CD4-positive, alpha-beta T cell (primary cell): ENCODE measurements at regions not wholly inside any gene's neighbourhood (a gene's known extent, or its start where the extent isn't known, plus 50 kb on each side); places are given as distances from the start of the nearest gene placed in this dataset.

Experiments used
- ATAC-seq: fragments of 200-7000 bp; cut with Tn5 transposase; one replicate; pipeline ENCODE4 v1.10.0; 2022; ENCODE audit warnings: mild to moderate bottlenecking; ENCODE audit not compliant: poor library complexity
- CTCF ChIA-PET: fragments of 350-600 bp; sonication (Branson Sonifier 250); formaldehyde crosslinking; loops from one replicate; lab custom pipeline; 2021; ENCODE audit warnings: antibody characterized with exemption, inconsistent platforms; lab: Charles Lee
- POLR2A ChIA-PET: fragments of 350-600 bp; sonication (Branson Sonifier 250); formaldehyde crosslinking; loops from one replicate; lab custom pipeline; 2021; ENCODE audit warnings: antibody characterized with exemption, inconsistent platforms; lab: Charles Lee
- DNase-seq, 14 experiments: peaks; one replicate each; pipeline ENCODE4 v3.0.0-alpha.2; 2013 to 2020; ENCODE audit warnings: mixed read lengths in 2 of 14
- H3K27ac ChIP-seq, 2 donors: one replicate each; pipeline versions ENCODE4 v1.5.1 to v1.7.0; 2013; ENCODE audit warnings: low read length in 2 of 2, low read depth in 1 of 2, mild to moderate bottlenecking in 1 of 2
- H3K27me3 ChIP-seq, 2 experiments: 1 replicate in 1 of 2; 2 replicates in 1 of 2; pipeline versions ENCODE4 v1.6.1 to v1.7.0; 2013; ENCODE audit warnings: low read length in 2 of 2, control low read depth in 1 of 2, mild to moderate bottlenecking in 1 of 2, moderate library complexity in 1 of 2; ENCODE audit not compliant: insufficient read depth in 2 of 2, control insufficient read depth in 1 of 2
- H3K36me3 ChIP-seq: one replicate; pipeline ENCODE4 v1.6.1; 2013; ENCODE audit warnings: low read length, control low read depth; ENCODE audit not compliant: insufficient read depth
- H3K4me1 ChIP-seq: one replicate; pipeline ENCODE4 v1.6.1; 2013; ENCODE audit warnings: low read length, control low read depth; ENCODE audit not compliant: insufficient read depth
- H3K4me3 ChIP-seq: one replicate; pipeline ENCODE4 v1.5.1; 2013; ENCODE audit warnings: mild to moderate bottlenecking, low read length, moderate library complexity
- H3K9me3 ChIP-seq, 2 experiments: 1 replicate in 1 of 2; 2 replicates in 1 of 2; pipeline versions ENCODE4 v1.6.1 to v1.7.0; 2013; ENCODE audit warnings: low read length in 2 of 2, mild to moderate bottlenecking in 2 of 2, control low read depth in 1 of 2, moderate library complexity in 1 of 2; ENCODE audit not compliant: control insufficient read depth in 1 of 2, insufficient read depth in 1 of 2
- H3K27ac Mint-ChIP-seq: one replicate; pipeline ENCODE4 v1.8.0; 2020; ENCODE audit warnings: mixed read lengths
- H3K27me3 Mint-ChIP-seq: one replicate; pipeline ENCODE4 v1.8.0; 2021; ENCODE audit warnings: mixed read lengths
- H3K36me3 Mint-ChIP-seq: one replicate; pipeline ENCODE4 v1.8.0; 2021; ENCODE audit warnings: low read depth, mixed read lengths
- H3K4me1 Mint-ChIP-seq: one replicate; pipeline ENCODE4 v1.8.0; 2021; ENCODE audit warnings: low read depth, mixed read lengths
- H3K4me3 Mint-ChIP-seq: one replicate; pipeline ENCODE4 v1.8.0; 2020; ENCODE audit warnings: mild to moderate bottlenecking, mixed read lengths
- H3K9me3 Mint-ChIP-seq: one replicate; pipeline ENCODE4 v1.8.0; 2020; ENCODE audit warnings: mixed read lengths
- CTCF ChIP-seq: fragments of 200-600 bp; IDR thresholded peaks from one replicate; pipeline ENCODE4 v1.8.0; 2022; ENCODE audit warnings: antibody characterized with exemption, mild to moderate bottlenecking
- intact Hi-C, 2 experiments: fragments of 100-400 bp; cut with DNase I in 1 of 2; cut with micrococcal nuclease in 1 of 2; formaldehyde crosslinking; loops; one replicate each; pipeline versions ENCODE4 v1.15.1 to v1.9.0; 2023 to 2025; cut with DNase I, micrococcal nuclease

GRCh38 chr15:85312929-85313331 is 67.5 kb upstream of the AKAP13 start:
- H3K4me3 Mint-ChIP-seq, result no peak overlapping the region
- ATAC-seq (no peak), DNase-seq (no peak)
- POLR2A ChIA-PET, result interaction anchor here (0.6 to 1.4 kb wide), 4 partner anchors 17 to 176 kb away, joined by 3 to 5 read pairs (median 4); partner anchors contain the start of gene AKAP13
- Histone ChIP-seq H3K27ac (no peak overlapping the region), H3K27me3 (no peaks in the 10 kb centered on the region), H3K9me3 (no peaks in the 10 kb centered on the region), H3K4me1 (peaks cover 27% of the 10 kb centered on the region), H3K36me3 (no peaks in the 10 kb centered on the region), H3K4me3 (no peak overlapping the region)
- no peaks in the 10 kb centered on the region for H3K27me3 Mint-ChIP-seq
- peaks cover 43% of the 10 kb centered on the region for H3K4me1 Mint-ChIP-seq
- no peak for TF ChIP-seq CTCF
- peaks cover 7% of the 10 kb centered on the region for H3K36me3 Mint-ChIP-seq
- peaks cover 4% of the 10 kb centered on the region for H3K9me3 Mint-ChIP-seq
- intact Hi-C loops, result no loop called here
- H3K27ac Mint-ChIP-seq, result no peak overlapping the region
- CTCF ChIA-PET, result interaction anchor here (0.9 to 1.9 kb wide), 3 partner anchors 16 to 101 kb away, joined by 3 to 5 read pairs (median 3); no protein-coding TSS in a partner anchor

DNA sequence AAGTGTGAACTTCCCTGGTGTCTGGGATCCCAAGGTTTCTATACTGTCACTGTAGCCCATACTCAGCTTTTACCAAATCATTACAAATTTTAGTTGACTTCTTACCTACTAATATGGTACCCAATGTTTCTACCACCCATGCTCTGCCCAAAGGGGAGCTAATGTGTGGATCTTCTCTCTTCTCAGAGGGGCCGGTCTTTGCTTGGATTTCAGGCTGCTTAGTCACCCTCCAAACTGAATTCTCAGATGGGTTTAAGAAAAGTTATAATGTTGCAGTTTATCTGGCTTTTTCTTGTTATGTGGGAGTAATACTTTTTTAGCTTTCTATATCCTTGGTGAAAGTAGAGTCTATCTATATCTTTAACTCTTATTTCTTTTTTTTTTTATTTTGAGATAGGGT is 67.1 kb upstream of the AKAP13 start:
- intact Hi-C loops, result no loop called here
- Mint-ChIP-seq H3K27me3 (no peaks in the 10 kb centered on the region), H3K4me3 (no peak overlapping the region), H3K4me1 (peaks cover 44% of the 10 kb centered on the region), H3K36me3 (peaks cover 7% of the 10 kb centered on the region), H3K9me3 (peaks cover 4% of the 10 kb centered on the region), H3K27ac (no peak overlapping the region)
- CTCF ChIA-PET, result interaction anchor here (1.2 to 1.9 kb wide), 2 partner anchors 17 to 48 kb away, joined by 3 to 5 read pairs; no protein-coding TSS in a partner anchor
- Histone ChIP-seq H3K27ac (no peak overlapping the region), H3K4me3 (no peak overlapping the region), H3K36me3 (no peaks in the 10 kb centered on the region), H3K27me3 (no peaks in the 10 kb centered on the region), H3K9me3 (no peaks in the 10 kb centered on the region), H3K4me1 (peaks cover 31% of the 10 kb centered on the region)
- ATAC-seq (no peak), DNase-seq (no peak)
- no peak for TF ChIP-seq CTCF
- POLR2A ChIA-PET, result interaction anchor here (1.2 to 1.4 kb wide), 2 partner anchors 101 to 175 kb away, joined by 3 to 5 read pairs; no protein-coding TSS in a partner anchor

DNA sequence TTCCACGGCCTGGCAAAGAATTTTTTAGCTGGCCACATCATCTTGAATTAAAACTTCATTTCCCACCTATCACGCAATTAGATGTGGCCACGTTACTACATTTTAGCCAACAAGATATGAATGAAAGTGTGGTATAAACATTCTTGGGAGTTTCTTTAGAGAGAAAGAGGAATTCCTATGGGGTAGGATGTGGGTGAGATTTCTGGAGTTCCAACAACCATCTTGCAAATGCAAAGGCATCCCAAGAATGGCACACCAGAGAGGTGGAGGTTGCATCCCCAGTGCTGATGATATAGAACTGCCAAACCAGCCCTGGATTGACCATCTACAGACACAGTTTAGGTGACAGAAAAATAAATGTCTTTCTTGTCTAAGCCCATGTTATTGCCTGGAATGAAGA is 66.3 kb upstream of the AKAP13 start:
- ATAC-seq (no peak), DNase-seq (no peak)
- peaks cover 7% of the 10 kb centered on the region for H3K36me3 Mint-ChIP-seq
- no peak overlapping the region for H3K4me3 Mint-ChIP-seq
- ChIA-PET POLR2A (interaction anchor here (0.7 kb wide), 1 partner anchor 290 kb away, joined by 3 read pairs; no protein-coding TSS in a partner anchor), CTCF (no interaction called here)
- peaks cover 37% of the 10 kb centered on the region for H3K4me1 ChIP-seq
- no peak overlapping the region for H3K27ac Mint-ChIP-seq
- no peak overlapping the region for H3K4me3 ChIP-seq
- no peaks in the 10 kb centered on the region for H3K27me3 ChIP-seq
- peaks cover 4% of the 10 kb centered on the region for H3K9me3 Mint-ChIP-seq
- no peak overlapping the region for H3K27ac ChIP-seq
- H3K4me1 Mint-ChIP-seq, result peaks cover 42% of the 10 kb centered on the region
- no peaks in the 10 kb centered on the region for H3K36me3 ChIP-seq
- no peaks in the 10 kb centered on the region for H3K9me3 ChIP-seq
- H3K27me3 Mint-ChIP-seq, result no peaks in the 10 kb centered on the region
- intact Hi-C loops, result no loop called here
- no peak for TF ChIP-seq CTCF
